GM12873 (cell line): ENCODE measurements at regions not wholly inside any gene's neighbourhood (a gene's known extent, or its start where the extent isn't known, plus 50 kb on each side); places are given as distances from the start of the nearest gene placed in this dataset.

Experiments used
- CTCF ChIP-seq: IDR thresholded peaks from 2 replicates; pipeline ENCODE4 v1.5.1; 2012; ENCODE audit warnings: low read depth, mild to moderate bottlenecking, moderate library complexity, low read length, control low read depth; ENCODE audit not compliant: insufficient read depth; ENCODE audit errors: missing control alignments

GRCh38 chr13:60869941-60870613 lies 473.1 kb downstream of the TDRD3 start:
- no peak for TF ChIP-seq CTCF

GRCh38 chr13:60869225-60869624 lies 472.2 kb downstream of the TDRD3 start:
- no peak for TF ChIP-seq CTCF

GRCh38 chr13:60862036-60862435 lies 465.0 kb downstream of the TDRD3 start:
- no peak for TF ChIP-seq CTCF

GRCh38 chr13:60857698-60858097 lies 460.7 kb downstream of the TDRD3 start:
- no peak for TF ChIP-seq CTCF

- no peak for TF ChIP-seq CTCF
These were observed 455.9 kb downstream of the TDRD3 start for GRCh38 chr13:60852886-60853285.

- TF ChIP-seq CTCF: no peak
These were observed 454.4 kb downstream of the TDRD3 start for GRCh38 chr13:60851378-60851777.

- TF ChIP-seq CTCF: no peak
These were observed 453.5 kb downstream of the TDRD3 start for GRCh38 chr13:60850526-60850925.

- TF ChIP-seq CTCF: no peak
These were observed 441.6 kb downstream of the TDRD3 start for GRCh38 chr13:60838581-60838980.
